Neural cell (in vitro differentiated cells): ENCODE measurements at regions not wholly inside any gene's neighbourhood (a gene's known extent, or its start where the extent isn't known, plus 50 kb on each side); places are given as distances from the start of the nearest gene placed in this dataset.

Experiments used
- EP300 ChIP-seq: fragments of 450-650 bp; conservative IDR thresholded peaks from 2 replicates; pipeline ENCODE4 v1.6.1; 2014; ENCODE audit warnings: antibody characterized with exemption, mild to moderate bottlenecking, moderate library complexity; ENCODE audit not compliant: poor library complexity, severe bottlenecking
- EZH2 ChIP-seq: fragments of 200-600, 300-800 bp; shearing (Covaris generic), sonication (generic); IDR thresholded peaks from 2 replicates; pipeline ENCODE4 v1.6.1; 2014; ENCODE audit warnings: antibody characterized with exemption, low read length, borderline replicate concordance, mild to moderate bottlenecking; ENCODE audit not compliant: insufficient read depth, poor library complexity, severe bottlenecking
- POLR2AphosphoS5 ChIP-seq: IDR thresholded peaks from 2 replicates; pipeline ENCODE4 v1.6.1; 2012
- SMC3 ChIP-seq: fragments of 450-650 bp; conservative IDR thresholded peaks from 2 replicates; pipeline ENCODE4 v1.6.1; 2014; ENCODE audit warnings: antibody characterized with exemption, mild to moderate bottlenecking, moderate library complexity; ENCODE audit not compliant: poor library complexity
- TF ChIP-seq, protein P1 (sequence below): IDR thresholded peaks from 2 replicates; pipeline ENCODE4 v1.6.1; 2012; ENCODE audit warnings: borderline replicate concordance
- TF ChIP-seq, protein P2 (sequence below): fragments of 450-650 bp; IDR thresholded peaks from 2 replicates; pipeline ENCODE4 v1.5.1; 2014; ENCODE audit warnings: antibody characterized with exemption, mild to moderate bottlenecking, moderate library complexity; ENCODE audit not compliant: poor library complexity, severe bottlenecking

DNA sequence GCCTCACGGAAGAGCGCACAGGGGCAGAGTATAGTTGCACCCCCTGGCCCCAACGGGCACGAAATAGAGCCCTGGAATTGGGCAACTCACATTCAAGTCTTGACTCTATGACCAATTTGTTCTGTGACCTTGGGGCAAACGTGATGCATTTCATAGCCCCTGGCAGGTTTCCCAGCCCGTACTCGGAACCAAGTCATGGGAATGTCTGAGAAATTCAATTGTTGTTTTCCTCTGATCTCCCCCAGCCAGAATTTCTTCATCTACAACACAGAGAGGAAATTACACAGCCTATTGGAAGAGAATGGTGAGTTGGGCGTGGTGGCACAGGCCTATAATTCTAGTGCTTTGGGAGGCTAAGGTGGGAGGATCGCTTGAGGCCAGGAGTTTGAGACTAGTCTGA is 322.3 kb upstream of the SULF2 start:
- TF ChIP-seq, protein P1, sequence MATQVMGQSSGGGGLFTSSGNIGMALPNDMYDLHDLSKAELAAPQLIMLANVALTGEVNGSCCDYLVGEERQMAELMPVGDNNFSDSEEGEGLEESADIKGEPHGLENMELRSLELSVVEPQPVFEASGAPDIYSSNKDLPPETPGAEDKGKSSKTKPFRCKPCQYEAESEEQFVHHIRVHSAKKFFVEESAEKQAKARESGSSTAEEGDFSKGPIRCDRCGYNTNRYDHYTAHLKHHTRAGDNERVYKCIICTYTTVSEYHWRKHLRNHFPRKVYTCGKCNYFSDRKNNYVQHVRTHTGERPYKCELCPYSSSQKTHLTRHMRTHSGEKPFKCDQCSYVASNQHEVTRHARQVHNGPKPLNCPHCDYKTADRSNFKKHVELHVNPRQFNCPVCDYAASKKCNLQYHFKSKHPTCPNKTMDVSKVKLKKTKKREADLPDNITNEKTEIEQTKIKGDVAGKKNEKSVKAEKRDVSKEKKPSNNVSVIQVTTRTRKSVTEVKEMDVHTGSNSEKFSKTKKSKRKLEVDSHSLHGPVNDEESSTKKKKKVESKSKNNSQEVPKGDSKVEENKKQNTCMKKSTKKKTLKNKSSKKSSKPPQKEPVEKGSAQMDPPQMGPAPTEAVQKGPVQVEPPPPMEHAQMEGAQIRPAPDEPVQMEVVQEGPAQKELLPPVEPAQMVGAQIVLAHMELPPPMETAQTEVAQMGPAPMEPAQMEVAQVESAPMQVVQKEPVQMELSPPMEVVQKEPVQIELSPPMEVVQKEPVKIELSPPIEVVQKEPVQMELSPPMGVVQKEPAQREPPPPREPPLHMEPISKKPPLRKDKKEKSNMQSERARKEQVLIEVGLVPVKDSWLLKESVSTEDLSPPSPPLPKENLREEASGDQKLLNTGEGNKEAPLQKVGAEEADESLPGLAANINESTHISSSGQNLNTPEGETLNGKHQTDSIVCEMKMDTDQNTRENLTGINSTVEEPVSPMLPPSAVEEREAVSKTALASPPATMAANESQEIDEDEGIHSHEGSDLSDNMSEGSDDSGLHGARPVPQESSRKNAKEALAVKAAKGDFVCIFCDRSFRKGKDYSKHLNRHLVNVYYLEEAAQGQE: no peak
- TF ChIP-seq, protein P2, sequence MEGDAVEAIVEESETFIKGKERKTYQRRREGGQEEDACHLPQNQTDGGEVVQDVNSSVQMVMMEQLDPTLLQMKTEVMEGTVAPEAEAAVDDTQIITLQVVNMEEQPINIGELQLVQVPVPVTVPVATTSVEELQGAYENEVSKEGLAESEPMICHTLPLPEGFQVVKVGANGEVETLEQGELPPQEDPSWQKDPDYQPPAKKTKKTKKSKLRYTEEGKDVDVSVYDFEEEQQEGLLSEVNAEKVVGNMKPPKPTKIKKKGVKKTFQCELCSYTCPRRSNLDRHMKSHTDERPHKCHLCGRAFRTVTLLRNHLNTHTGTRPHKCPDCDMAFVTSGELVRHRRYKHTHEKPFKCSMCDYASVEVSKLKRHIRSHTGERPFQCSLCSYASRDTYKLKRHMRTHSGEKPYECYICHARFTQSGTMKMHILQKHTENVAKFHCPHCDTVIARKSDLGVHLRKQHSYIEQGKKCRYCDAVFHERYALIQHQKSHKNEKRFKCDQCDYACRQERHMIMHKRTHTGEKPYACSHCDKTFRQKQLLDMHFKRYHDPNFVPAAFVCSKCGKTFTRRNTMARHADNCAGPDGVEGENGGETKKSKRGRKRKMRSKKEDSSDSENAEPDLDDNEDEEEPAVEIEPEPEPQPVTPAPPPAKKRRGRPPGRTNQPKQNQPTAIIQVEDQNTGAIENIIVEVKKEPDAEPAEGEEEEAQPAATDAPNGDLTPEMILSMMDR: no peak
- no peak for TF ChIP-seq EP300
- no peak for TF ChIP-seq SMC3
- no peak for TF ChIP-seq POLR2AphosphoS5
- TF ChIP-seq EZH2: no peak
